ENCODE measurements at regions not wholly inside any gene's neighbourhood (a gene's known extent, or its start where the extent isn't known, plus 50 kb on each side); places are given as distances from the start of the nearest gene placed in this dataset.

GRCh38 chr17:6243186-6243585 is 173.0 kb downstream of the WSCD1 start:
- TF ChIP-seq CTCF (conservative IDR thresholded peaks at IDR 0.05), result no peak
- Mint-ChIP-seq H3K4me3 (no peak overlapping the region), H3K36me3 (ENCODE audit: low read depth) (no peaks in the 10 kb centered on the region), H3K27me3 (ENCODE audit: low read depth) (no peaks in the 10 kb centered on the region), H3K27ac (ENCODE audit: unreplicated experiment) (no peak overlapping the region), H3K4me1 (peaks cover 21% of the 10 kb centered on the region), H3K9me3 (no peaks in the 10 kb centered on the region)
- DNase-seq (ENCODE audit: low read depth, low spot score), result no peak

- Mint-ChIP-seq H3K9me3 (no peaks in the 10 kb centered on the region), H3K36me3 (ENCODE audit: low read depth) (no peaks in the 10 kb centered on the region), H3K27me3 (ENCODE audit: low read depth) (no peaks in the 10 kb centered on the region), H3K27ac (ENCODE audit: unreplicated experiment) (no peak overlapping the region), H3K4me1 (peaks cover 29% of the 10 kb centered on the region), H3K4me3 (no peak overlapping the region)
- TF ChIP-seq CTCF (conservative IDR thresholded peaks at IDR 0.05), result no peak
- no peak for DNase-seq (ENCODE audit: low read depth, low spot score)
These were observed 171.8 kb downstream of the WSCD1 start for GRCh38 chr17:6241996-6242395.

DNA sequence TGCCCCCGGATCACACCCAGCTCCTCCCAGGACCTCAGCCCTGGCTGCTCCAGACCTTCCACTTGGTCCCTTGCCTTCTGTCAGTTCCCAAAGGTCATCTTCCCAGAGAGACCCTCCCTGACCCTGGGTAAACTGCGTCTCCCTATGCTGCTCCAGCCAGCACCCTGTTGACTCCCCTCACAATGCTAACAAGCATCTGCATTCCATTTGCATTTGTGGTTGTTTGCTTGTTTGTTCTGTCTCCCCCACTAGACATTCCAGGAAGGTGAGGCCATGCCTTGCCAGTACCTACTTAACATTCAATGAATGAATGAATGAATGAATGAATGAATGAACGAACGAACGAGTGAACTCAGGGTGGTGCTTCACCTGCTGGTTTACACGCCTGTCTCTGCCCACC is 171.2 kb downstream of the WSCD1 start:
- DNase-seq (ENCODE audit: low read depth, low spot score), result no peak
- Mint-ChIP-seq H3K9me3 (no peaks in the 10 kb centered on the region), H3K4me3 (no peak overlapping the region), H3K4me1 (peaks cover 33% of the 10 kb centered on the region), H3K27me3 (ENCODE audit: low read depth) (no peaks in the 10 kb centered on the region), H3K27ac (ENCODE audit: unreplicated experiment) (no peak overlapping the region), H3K36me3 (ENCODE audit: low read depth) (no peaks in the 10 kb centered on the region)
- no peak for TF ChIP-seq CTCF (conservative IDR thresholded peaks at IDR 0.05)

DNA sequence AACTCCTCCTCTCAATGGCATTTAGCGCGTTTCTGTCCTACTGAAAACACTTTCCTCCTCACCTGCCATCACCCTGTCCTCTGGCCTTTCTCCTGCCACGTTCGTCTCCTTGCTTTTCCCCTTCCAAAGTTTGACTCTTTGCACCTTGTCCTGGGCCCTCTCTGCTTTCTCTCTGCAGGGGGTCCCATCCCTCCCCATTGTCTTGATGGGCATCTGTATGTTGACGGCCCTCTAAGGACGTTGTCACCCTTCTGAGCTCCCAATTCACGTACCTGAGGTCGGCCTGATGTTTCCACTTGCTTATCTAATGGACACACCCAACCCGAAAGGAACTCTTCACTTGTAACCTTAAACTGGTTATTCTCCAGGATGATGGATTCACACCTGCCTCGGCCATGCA is 170.4 kb downstream of the WSCD1 start:
- no peaks in the 10 kb centered on the region for H3K9me3 Mint-ChIP-seq
- H3K4me1 Mint-ChIP-seq, result peaks cover 33% of the 10 kb centered on the region
- no peaks in the 10 kb centered on the region for H3K36me3 Mint-ChIP-seq (ENCODE audit: low read depth)
- no peak for DNase-seq (ENCODE audit: low read depth, low spot score)
- no peak for TF ChIP-seq CTCF (conservative IDR thresholded peaks at IDR 0.05)
- H3K27ac Mint-ChIP-seq (ENCODE audit: unreplicated experiment), result peak overlapping the region; percentile 37
- peak overlapping the region; percentile 52 for H3K4me3 Mint-ChIP-seq
- no peaks in the 10 kb centered on the region for H3K27me3 Mint-ChIP-seq (ENCODE audit: low read depth)

DNA sequence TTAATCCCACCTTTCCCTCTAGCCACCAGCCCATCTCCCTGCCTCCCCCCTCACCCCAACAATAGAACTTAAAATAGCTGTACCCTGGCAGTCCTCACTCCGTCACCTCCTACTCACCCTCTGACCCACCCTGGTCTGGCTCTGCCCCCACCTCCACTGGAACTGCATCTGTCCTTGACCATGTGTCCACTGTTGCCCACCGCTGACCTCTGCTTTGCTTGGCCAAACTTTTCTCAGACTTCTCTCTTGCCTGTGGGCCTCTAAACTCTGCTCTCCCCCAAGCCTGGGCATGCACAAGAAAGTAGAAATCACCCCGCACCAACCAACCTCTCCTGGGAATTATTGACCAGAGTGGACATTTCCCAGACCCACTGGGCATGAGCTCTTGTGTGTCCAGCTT is 169.8 kb downstream of the WSCD1 start:
- Mint-ChIP-seq H3K4me3 (peak overlapping the region; percentile 52), H3K36me3 (ENCODE audit: low read depth) (no peaks in the 10 kb centered on the region), H3K27ac (ENCODE audit: unreplicated experiment) (peak overlapping the region; percentile 37), H3K4me1 (peaks cover 33% of the 10 kb centered on the region), H3K27me3 (ENCODE audit: low read depth) (no peaks in the 10 kb centered on the region), H3K9me3 (no peaks in the 10 kb centered on the region)
- DNase-seq (ENCODE audit: low read depth, low spot score), result no peak
- no peak for TF ChIP-seq CTCF (conservative IDR thresholded peaks at IDR 0.05)
